Peyer's patch (tissue), 4 donors: ENCODE measurements at regions not wholly inside any gene's neighbourhood (a gene's known extent, or its start where the extent isn't known, plus 50 kb on each side); places are given as distances from the start of the nearest gene placed in this dataset.

ENCODE experiments used
- DNase-seq, 3 donors: peaks; one replicate each; pipeline ENCODE4 v3.0.0-alpha.2; 2017 to 2019
- H3K27ac ChIP-seq, 4 donors: fragments of 200-600 bp; sonication (generic); one replicate each; pipeline ENCODE4 v1.5.1; 2016 to 2019
- H3K27me3 ChIP-seq, 2 donors: fragments of 200-600 bp; sonication (generic); one replicate each; pipeline ENCODE4 v1.5.1; 2019
- H3K36me3 ChIP-seq, 3 donors: fragments of 200-600 bp; sonication (generic); one replicate each; pipeline ENCODE4 v1.5.1; 2016 to 2019
- H3K4me1 ChIP-seq, 4 donors: fragments of 200-600 bp; sonication (generic); one replicate each; pipeline ENCODE4 v1.5.1; 2016 to 2019
- H3K4me3 ChIP-seq, 4 donors: fragments of 200-600 bp; sonication (generic); 1 replicate in 3 of 4; 2 replicates in 1 of 4; pipeline ENCODE4 v1.5.1; 2016 to 2019; ENCODE audit warnings: mild to moderate bottlenecking in 1 of 4
- H3K9me3 ChIP-seq, 4 donors: fragments of 200-600 bp; sonication (generic); one replicate each; pipeline ENCODE4 v1.5.1; 2016 to 2019; ENCODE audit warnings: mild to moderate bottlenecking in 1 of 4
- POLR2A ChIP-seq, 2 donors: fragments of 450-650 bp; IDR thresholded peaks; one replicate each; pipeline ENCODE4 v1.5.1; 2017; ENCODE audit warnings: antibody characterized with exemption in 2 of 2, mild to moderate bottlenecking in 2 of 2, moderate library complexity in 2 of 2
- TF ChIP-seq, protein P1 (sequence below), 6 experiments: fragments of 450-650 bp in 4 of 6; fragments of 200-600 bp in 2 of 6; sonication (generic) in 1 of 6; IDR thresholded peaks; one replicate each; pipeline ENCODE4 v1.5.1; 2017 to 2019; ENCODE audit warnings: antibody characterized with exemption in 6 of 6, mild to moderate bottlenecking in 3 of 6, moderate library complexity in 1 of 6

GRCh38 chr5:167644619-167645018 lies 646.8 kb upstream of the WWC1 start:
- DNase-seq: no peak
- no peak overlapping the region for H3K4me3 ChIP-seq
- no peak overlapping the region for H3K27ac ChIP-seq
- no peaks in the 10 kb centered on the region for H3K36me3 ChIP-seq
- H3K27me3 ChIP-seq: no peaks in the 10 kb centered on the region
- TF ChIP-seq, protein P1, sequence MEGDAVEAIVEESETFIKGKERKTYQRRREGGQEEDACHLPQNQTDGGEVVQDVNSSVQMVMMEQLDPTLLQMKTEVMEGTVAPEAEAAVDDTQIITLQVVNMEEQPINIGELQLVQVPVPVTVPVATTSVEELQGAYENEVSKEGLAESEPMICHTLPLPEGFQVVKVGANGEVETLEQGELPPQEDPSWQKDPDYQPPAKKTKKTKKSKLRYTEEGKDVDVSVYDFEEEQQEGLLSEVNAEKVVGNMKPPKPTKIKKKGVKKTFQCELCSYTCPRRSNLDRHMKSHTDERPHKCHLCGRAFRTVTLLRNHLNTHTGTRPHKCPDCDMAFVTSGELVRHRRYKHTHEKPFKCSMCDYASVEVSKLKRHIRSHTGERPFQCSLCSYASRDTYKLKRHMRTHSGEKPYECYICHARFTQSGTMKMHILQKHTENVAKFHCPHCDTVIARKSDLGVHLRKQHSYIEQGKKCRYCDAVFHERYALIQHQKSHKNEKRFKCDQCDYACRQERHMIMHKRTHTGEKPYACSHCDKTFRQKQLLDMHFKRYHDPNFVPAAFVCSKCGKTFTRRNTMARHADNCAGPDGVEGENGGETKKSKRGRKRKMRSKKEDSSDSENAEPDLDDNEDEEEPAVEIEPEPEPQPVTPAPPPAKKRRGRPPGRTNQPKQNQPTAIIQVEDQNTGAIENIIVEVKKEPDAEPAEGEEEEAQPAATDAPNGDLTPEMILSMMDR (IDR thresholded peaks at IDR 0.05): no peak
- TF ChIP-seq POLR2A (IDR thresholded peaks at IDR 0.05): no peak
- no peaks in the 10 kb centered on the region for H3K9me3 ChIP-seq
- no peaks in the 10 kb centered on the region for H3K4me1 ChIP-seq

GRCh38 chr5:167649471-167649870 lies 642.0 kb upstream of the WWC1 start:
- no peak overlapping the region for H3K27ac ChIP-seq
- H3K9me3 ChIP-seq: no peaks in the 10 kb centered on the region
- TF ChIP-seq, protein P1 (IDR thresholded peaks at IDR 0.05): no peak
- TF ChIP-seq POLR2A (IDR thresholded peaks at IDR 0.05): no peak
- H3K36me3 ChIP-seq: no peaks in the 10 kb centered on the region
- H3K27me3 ChIP-seq: no peaks in the 10 kb centered on the region
- DNase-seq: no peak
- H3K4me1 ChIP-seq: no peaks in the 10 kb centered on the region
- H3K4me3 ChIP-seq: no peak overlapping the region

DNA sequence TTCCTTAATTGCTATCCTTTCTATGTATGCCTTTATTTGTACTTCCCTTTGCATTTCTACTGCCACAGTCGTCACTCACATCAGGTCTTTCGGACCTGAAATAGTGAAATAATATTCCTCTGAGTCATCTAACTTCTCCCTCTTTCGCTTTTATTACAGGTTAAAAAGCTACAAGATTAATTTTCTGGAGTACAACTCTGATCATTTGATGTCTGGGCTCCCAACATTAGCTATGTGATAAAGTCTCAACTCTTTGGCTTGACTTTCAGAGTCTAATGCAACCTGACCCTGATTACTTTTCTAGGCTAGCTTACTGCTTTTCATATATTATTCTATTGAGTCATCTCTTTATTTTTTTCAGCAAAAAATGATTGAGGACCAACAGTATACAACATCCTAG lies 638.8 kb upstream of the WWC1 start:
- H3K9me3 ChIP-seq: no peaks in the 10 kb centered on the region
- TF ChIP-seq, protein P1 (IDR thresholded peaks at IDR 0.05): no peak
- TF ChIP-seq POLR2A (IDR thresholded peaks at IDR 0.05): no peak
- DNase-seq: no peak
- no peaks in the 10 kb centered on the region for H3K4me1 ChIP-seq
- H3K36me3 ChIP-seq: no peaks in the 10 kb centered on the region
- H3K27me3 ChIP-seq: no peaks in the 10 kb centered on the region
- no peak overlapping the region for H3K27ac ChIP-seq
- no peak overlapping the region for H3K4me3 ChIP-seq

GRCh38 chr5:167653645-167654106 lies 637.8 kb upstream of the WWC1 start:
- TF ChIP-seq, protein P1 (IDR thresholded peaks at IDR 0.05): no peak
- no peak for TF ChIP-seq POLR2A (IDR thresholded peaks at IDR 0.05)
- H3K36me3 ChIP-seq: no peaks in the 10 kb centered on the region
- no peak overlapping the region for H3K27ac ChIP-seq
- no peak for DNase-seq
- no peaks in the 10 kb centered on the region for H3K4me1 ChIP-seq
- no peak overlapping the region for H3K4me3 ChIP-seq
- no peaks in the 10 kb centered on the region for H3K9me3 ChIP-seq
- no peaks in the 10 kb centered on the region for H3K27me3 ChIP-seq

DNA sequence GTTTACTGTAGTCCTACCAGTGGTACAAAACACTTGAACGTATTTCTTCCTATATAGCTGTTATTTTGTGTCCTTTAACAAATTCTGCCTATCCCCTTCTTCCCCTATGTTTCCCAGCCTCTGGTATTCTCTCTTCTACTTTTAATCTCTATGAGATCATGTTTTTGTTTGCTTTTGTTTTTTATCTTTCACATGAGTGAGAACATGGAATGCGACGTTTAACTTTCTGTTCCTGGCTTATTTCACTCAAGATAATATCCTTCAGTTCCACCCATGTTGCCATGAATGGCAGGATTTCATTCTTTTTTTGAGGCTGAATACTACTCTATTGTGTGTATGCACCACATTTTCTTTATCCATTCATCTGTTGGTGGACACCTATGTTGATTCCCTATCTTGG lies 634.4 kb upstream of the WWC1 start:
- no peaks in the 10 kb centered on the region for H3K27me3 ChIP-seq
- TF ChIP-seq, protein P1 (IDR thresholded peaks at IDR 0.05): no peak
- no peak for TF ChIP-seq POLR2A (IDR thresholded peaks at IDR 0.05)
- H3K27ac ChIP-seq: no peak overlapping the region
- H3K9me3 ChIP-seq: no peaks in the 10 kb centered on the region
- H3K4me3 ChIP-seq: no peak overlapping the region
- no peaks in the 10 kb centered on the region for H3K36me3 ChIP-seq
- DNase-seq: no peak
- no peaks in the 10 kb centered on the region for H3K4me1 ChIP-seq

- Histone ChIP-seq H3K36me3 (no peaks in the 10 kb centered on the region), H3K27ac (no peak overlapping the region), H3K4me1 (no peaks in the 10 kb centered on the region), H3K27me3 (no peaks in the 10 kb centered on the region), H3K4me3 (no peak overlapping the region), H3K9me3 (no peaks in the 10 kb centered on the region)
- no peak for TF ChIP-seq POLR2A (IDR thresholded peaks at IDR 0.05)
- TF ChIP-seq, protein P1 (IDR thresholded peaks at IDR 0.05): no peak
- DNase-seq: no peak
These were observed 632.6 kb upstream of the WWC1 start for GRCh38 chr5:167658889-167659288.
